ENCODE measurements at regions not wholly inside any gene's neighbourhood (a gene's known extent, or its start where the extent isn't known, plus 50 kb on each side); places are given as distances from the start of the nearest gene placed in this dataset.

DNA sequence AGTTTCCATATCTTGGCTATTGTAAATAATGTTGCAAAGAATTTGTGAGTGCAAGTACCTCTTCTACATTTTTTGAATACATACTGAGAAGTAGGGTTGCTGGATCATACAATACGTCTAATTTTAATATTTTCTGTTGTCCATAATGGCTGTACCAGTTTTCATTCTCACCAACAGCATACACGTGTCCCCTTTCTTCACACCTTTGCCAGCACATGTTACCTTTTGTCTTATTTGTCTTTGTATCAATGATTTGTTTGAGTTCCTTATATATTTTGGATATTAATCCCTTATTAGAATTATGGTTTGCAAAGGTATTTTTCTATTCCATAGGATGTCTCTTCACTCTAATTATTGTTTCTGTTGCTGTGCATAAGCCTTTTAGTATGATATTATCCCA is 904.3 kb downstream of the METTL15 start:
- no peak for DNase-seq
- Histone ChIP-seq H3K4me3 (replicated peaks in 1 of 3) (no peak overlapping the region), H3K27me3 (no peaks in the 10 kb centered on the region), H3K27ac (no peak overlapping the region), H3K9me3 (no peaks in the 10 kb centered on the region), H3K36me3 (no peaks in the 10 kb centered on the region), H3K4me1 (no peaks in the 10 kb centered on the region)
- 43 to 45% methylated on average over 2 of the region's 2 CpGs for WGBS, 2 donors
- intact Hi-C loops (cut with DNase I), result no loop called here
- TF ChIP-seq, protein P1, sequence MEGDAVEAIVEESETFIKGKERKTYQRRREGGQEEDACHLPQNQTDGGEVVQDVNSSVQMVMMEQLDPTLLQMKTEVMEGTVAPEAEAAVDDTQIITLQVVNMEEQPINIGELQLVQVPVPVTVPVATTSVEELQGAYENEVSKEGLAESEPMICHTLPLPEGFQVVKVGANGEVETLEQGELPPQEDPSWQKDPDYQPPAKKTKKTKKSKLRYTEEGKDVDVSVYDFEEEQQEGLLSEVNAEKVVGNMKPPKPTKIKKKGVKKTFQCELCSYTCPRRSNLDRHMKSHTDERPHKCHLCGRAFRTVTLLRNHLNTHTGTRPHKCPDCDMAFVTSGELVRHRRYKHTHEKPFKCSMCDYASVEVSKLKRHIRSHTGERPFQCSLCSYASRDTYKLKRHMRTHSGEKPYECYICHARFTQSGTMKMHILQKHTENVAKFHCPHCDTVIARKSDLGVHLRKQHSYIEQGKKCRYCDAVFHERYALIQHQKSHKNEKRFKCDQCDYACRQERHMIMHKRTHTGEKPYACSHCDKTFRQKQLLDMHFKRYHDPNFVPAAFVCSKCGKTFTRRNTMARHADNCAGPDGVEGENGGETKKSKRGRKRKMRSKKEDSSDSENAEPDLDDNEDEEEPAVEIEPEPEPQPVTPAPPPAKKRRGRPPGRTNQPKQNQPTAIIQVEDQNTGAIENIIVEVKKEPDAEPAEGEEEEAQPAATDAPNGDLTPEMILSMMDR (IDR thresholded peaks at IDR 0.05), result no peak
- no peak for TF ChIP-seq POLR2A (IDR thresholded peaks at IDR 0.05)

DNA sequence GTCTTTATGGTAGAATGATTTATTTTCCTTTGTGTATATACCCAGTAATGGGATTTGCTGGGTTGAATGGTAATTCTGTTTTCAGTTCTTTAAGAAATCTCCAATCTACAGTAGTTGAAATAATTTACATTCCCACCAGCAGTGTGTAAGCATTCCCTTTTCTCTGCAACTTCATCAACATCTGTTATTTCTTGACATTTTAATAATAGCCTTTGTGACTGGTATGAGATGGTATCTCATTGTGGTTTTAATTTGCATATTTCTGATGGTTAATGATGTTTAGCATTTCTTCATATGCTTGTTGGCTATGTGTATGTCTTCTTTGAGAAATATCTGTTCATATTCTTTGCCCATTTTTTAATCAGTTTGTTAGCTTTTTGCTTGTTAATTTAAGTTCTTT is 901.2 kb downstream of the METTL15 start:
- no peak for DNase-seq

DNA sequence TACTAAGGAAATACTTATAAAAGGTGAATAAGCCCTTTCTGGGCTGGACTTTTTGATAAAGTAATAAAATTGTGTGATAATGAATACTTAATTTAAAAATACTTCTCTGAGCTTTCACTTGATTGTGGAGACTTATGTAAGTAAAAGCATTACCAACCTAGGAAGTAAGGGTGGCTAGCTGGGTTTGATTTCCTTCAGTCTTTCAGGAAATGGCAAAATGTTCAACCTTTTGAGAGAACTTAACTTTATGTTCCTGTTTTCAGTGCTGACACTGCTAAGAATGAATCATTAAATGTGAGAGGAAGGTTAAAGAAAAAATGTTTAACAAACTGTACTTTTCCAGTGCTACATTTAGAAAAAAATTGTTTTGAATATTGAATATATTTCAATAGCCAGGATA is 900.3 kb downstream of the METTL15 start:
- Histone ChIP-seq H3K36me3 (no peaks in the 10 kb centered on the region), H3K4me3 (replicated peaks in 1 of 3) (no peak overlapping the region), H3K4me1 (no peaks in the 10 kb centered on the region), H3K9me3 (no peaks in the 10 kb centered on the region), H3K27me3 (no peaks in the 10 kb centered on the region), H3K27ac (no peak overlapping the region)
- DNase-seq, result no peak
- TF ChIP-seq, protein P1 (IDR thresholded peaks at IDR 0.05), result no peak
- intact Hi-C loops (cut with DNase I), result no loop called here

More for the DNA sequence above, 901.2 kb downstream of the METTL15 start:
- no peak overlapping the region for H3K4me3 ChIP-seq (replicated peaks in 1 of 3)
- intact Hi-C loops (cut with DNase I), result no loop called here
- H3K27ac ChIP-seq, result no peak overlapping the region
- no peaks in the 10 kb centered on the region for H3K9me3 ChIP-seq
- no peaks in the 10 kb centered on the region for H3K4me1 ChIP-seq
- no peak for TF ChIP-seq POLR2A (IDR thresholded peaks at IDR 0.05)
- TF ChIP-seq, protein P1 (IDR thresholded peaks at IDR 0.05), result no peak
- H3K27me3 ChIP-seq, result no peaks in the 10 kb centered on the region
- no peaks in the 10 kb centered on the region for H3K36me3 ChIP-seq

DNA sequence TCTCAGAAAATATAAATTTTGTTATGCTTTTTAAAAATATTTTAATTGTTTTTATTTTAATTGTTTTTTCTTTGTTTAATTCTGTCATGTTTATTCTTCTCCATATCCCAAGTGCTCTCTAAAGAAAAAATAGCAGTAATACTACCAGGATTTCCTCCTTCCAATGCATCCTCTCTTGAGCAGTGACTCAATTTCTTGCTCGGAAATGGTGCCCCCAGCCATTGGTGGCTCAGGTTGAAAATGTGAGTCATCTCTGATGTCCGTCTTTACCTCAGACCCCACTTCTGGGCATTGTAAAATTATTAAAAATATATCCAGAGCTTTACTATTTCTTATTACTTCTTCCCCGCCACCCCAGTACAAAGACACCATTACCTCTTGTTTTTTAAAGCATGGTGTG is 898.5 kb downstream of the METTL15 start:
- intact Hi-C loops (cut with DNase I), result no loop called here
- no peaks in the 10 kb centered on the region for H3K4me1 ChIP-seq

DNA sequence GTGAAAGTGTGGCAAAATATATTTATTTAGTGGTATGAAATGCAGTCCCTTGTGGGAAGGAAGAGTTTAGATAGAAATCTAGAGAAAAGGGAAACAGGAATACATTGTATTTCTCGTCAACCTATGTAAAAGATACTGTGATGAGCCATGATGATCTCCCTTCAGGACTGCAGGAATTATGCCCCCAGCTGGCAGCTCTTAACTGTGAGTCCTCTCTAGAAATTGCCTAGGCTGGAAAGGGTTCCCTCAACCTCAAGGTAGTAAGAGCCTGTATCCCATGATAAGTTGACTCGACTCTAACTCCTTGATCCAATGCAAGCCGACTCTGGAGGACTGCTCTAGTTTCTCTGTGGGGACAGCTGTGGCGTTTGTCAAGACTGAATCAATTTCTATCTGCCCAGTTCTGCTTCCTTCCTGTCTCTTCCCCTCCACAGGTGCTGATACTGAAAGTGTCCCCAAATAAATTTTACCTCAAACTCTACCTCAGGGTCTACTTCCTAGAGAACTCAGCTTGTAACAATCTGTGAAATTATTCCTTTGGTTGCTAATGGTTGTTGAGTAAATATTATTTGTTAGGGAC is 897.3 kb downstream of the METTL15 start:
- no peak for DNase-seq

More for the DNA sequence above, 898.5 kb downstream of the METTL15 start:
- Histone ChIP-seq H3K4me3 (replicated peaks in 1 of 3) (no peak overlapping the region), H3K27me3 (no peaks in the 10 kb centered on the region), H3K36me3 (no peaks in the 10 kb centered on the region), H3K27ac (no peak overlapping the region), H3K9me3 (no peaks in the 10 kb centered on the region)
- TF ChIP-seq POLR2A (IDR thresholded peaks at IDR 0.05), result no peak
- TF ChIP-seq, protein P1 (IDR thresholded peaks at IDR 0.05), result no peak
- WGBS, 2 donors, result 91 to 93% methylated on average over 3 of the region's 3 CpGs
- DNase-seq, result no peak

More for the DNA sequence above, 897.3 kb downstream of the METTL15 start:
- no peaks in the 10 kb centered on the region for H3K9me3 ChIP-seq
- intact Hi-C loops (cut with DNase I), result no loop called here
- H3K27me3 ChIP-seq, result no peaks in the 10 kb centered on the region
- WGBS, 2 donors, result 89 to 92% methylated on average over 4 of the region's 4 CpGs
- no peak overlapping the region for H3K27ac ChIP-seq
- no peak overlapping the region for H3K4me3 ChIP-seq (replicated peaks in 1 of 3)
- H3K4me1 ChIP-seq, result no peaks in the 10 kb centered on the region
- TF ChIP-seq, protein P1 (IDR thresholded peaks at IDR 0.05), result no peak
- no peak for TF ChIP-seq POLR2A (IDR thresholded peaks at IDR 0.05)
- no peaks in the 10 kb centered on the region for H3K36me3 ChIP-seq

Data from thyroid gland (tissue), 4 donors.